ENCODE measurements at regions not wholly inside any gene's neighbourhood (a gene's known extent, or its start where the extent isn't known, plus 50 kb on each side); places are given as distances from the start of the nearest gene placed in this dataset.

DNA sequence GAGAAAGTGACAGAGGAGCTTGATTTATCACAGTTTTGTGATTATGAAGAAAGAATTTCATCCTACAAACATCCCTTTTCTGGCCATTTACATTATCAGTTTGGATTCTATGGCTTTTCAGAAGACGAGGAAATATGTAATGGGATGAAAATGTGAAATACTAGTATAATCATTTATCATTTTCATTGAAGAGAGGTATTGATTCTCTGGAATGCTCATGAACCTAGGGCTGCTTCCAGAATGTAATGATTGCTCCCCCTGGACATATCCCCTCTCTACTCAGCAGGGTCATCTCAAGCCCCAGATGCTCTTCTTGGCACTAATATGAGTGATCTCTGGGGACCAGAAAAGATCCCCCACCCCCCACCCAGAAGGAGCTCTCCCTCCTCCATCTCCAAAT, 106.7 kb upstream of the ZNF618 start:
- Histone ChIP-seq H3K4me3 (ENCODE audit: low read length) (no peak overlapping the region), H3K36me3 (ENCODE audit: control insufficient read depth, insufficient read depth, low read length) (no peaks in the 10 kb centered on the region), H3K27ac (ENCODE audit: low read length) (no peak overlapping the region), H3K27me3 (ENCODE audit: control insufficient read depth, insufficient read depth, low read length) (no peaks in the 10 kb centered on the region), H3K4me1 (ENCODE audit: control insufficient read depth, insufficient read depth, low read length) (no peaks in the 10 kb centered on the region), H3K9me3 (ENCODE audit: control insufficient read depth, insufficient read depth, low read length) (no peaks in the 10 kb centered on the region)
- DNase-seq (ENCODE audit: low read depth, low spot score) = no peak
- WGBS (ENCODE audit: insufficient coverage, insufficient read length) = no CpG with 5 or more reads among the region's 1 CpG

GRCh38 chr9:113770396-113770795, 105.7 kb upstream of the ZNF618 start:
- H3K9me3 ChIP-seq (ENCODE audit: control insufficient read depth, insufficient read depth, low read length) = no peaks in the 10 kb centered on the region
- H3K4me3 ChIP-seq (ENCODE audit: low read length) = no peak overlapping the region
- H3K27ac ChIP-seq (ENCODE audit: low read length) = no peak overlapping the region
- no CpG with 5 or more reads among the region's 5 CpGs for WGBS (ENCODE audit: insufficient coverage, insufficient read length)
- no peaks in the 10 kb centered on the region for H3K36me3 ChIP-seq (ENCODE audit: control insufficient read depth, insufficient read depth, low read length)
- no peaks in the 10 kb centered on the region for H3K4me1 ChIP-seq (ENCODE audit: control insufficient read depth, insufficient read depth, low read length)
- no peaks in the 10 kb centered on the region for H3K27me3 ChIP-seq (ENCODE audit: control insufficient read depth, insufficient read depth, low read length)
- DNase-seq (ENCODE audit: low read depth, low spot score) = no peak

DNA sequence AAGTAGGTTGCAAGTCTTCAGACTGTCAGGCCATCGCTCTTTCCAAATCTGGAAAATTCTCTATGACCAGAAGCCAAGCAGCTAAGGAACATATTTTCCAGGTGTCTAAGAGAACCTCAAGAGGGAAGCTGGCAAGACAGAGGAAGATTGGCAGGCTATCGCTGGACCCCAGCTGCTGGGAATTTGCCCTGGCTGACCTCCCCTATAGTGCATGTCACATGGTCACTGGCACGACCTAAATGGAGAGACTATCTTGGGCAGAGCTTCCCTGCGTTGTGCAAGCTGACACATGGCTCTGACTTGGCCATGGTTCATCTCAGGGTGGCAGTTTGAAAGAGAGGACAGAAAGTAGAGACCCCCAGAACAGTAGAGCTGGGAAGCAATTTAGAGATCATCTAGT, 104.9 kb upstream of the ZNF618 start:
- Histone ChIP-seq H3K4me3 (ENCODE audit: low read length) (no peak overlapping the region), H3K27me3 (ENCODE audit: control insufficient read depth, insufficient read depth, low read length) (no peaks in the 10 kb centered on the region), H3K9me3 (ENCODE audit: control insufficient read depth, insufficient read depth, low read length) (no peaks in the 10 kb centered on the region), H3K36me3 (ENCODE audit: control insufficient read depth, insufficient read depth, low read length) (no peaks in the 10 kb centered on the region), H3K27ac (ENCODE audit: low read length) (no peak overlapping the region), H3K4me1 (ENCODE audit: control insufficient read depth, insufficient read depth, low read length) (no peaks in the 10 kb centered on the region)
- DNase-seq (ENCODE audit: low read depth, low spot score) = no peak
- no CpG with 5 or more reads among the region's 4 CpGs for WGBS (ENCODE audit: insufficient coverage, insufficient read length)

- Histone ChIP-seq H3K9me3 (ENCODE audit: control insufficient read depth, insufficient read depth, low read length) (no peaks in the 10 kb centered on the region), H3K27ac (ENCODE audit: low read length) (no peak overlapping the region), H3K4me1 (ENCODE audit: control insufficient read depth, insufficient read depth, low read length) (no peaks in the 10 kb centered on the region), H3K27me3 (ENCODE audit: control insufficient read depth, insufficient read depth, low read length) (no peaks in the 10 kb centered on the region), H3K4me3 (ENCODE audit: low read length) (no peak overlapping the region), H3K36me3 (ENCODE audit: control insufficient read depth, insufficient read depth, low read length) (no peaks in the 10 kb centered on the region)
- no peak for DNase-seq (ENCODE audit: low read depth, low spot score)
- no CpG with 5 or more reads among the region's 6 CpGs for WGBS (ENCODE audit: insufficient coverage, insufficient read length)
These were observed 103.8 kb upstream of the ZNF618 start for GRCh38 chr9:113772121-113772810.

- no peaks in the 10 kb centered on the region for H3K27me3 ChIP-seq (ENCODE audit: control insufficient read depth, insufficient read depth, low read length)
- no peak overlapping the region for H3K27ac ChIP-seq (ENCODE audit: low read length)
- WGBS (ENCODE audit: insufficient coverage, insufficient read length) = no CpG with 5 or more reads among the region's 1 CpG
- no peak overlapping the region for H3K4me3 ChIP-seq (ENCODE audit: low read length)
- H3K36me3 ChIP-seq (ENCODE audit: control insufficient read depth, insufficient read depth, low read length) = no peaks in the 10 kb centered on the region
- no peaks in the 10 kb centered on the region for H3K9me3 ChIP-seq (ENCODE audit: control insufficient read depth, insufficient read depth, low read length)
- no peaks in the 10 kb centered on the region for H3K4me1 ChIP-seq (ENCODE audit: control insufficient read depth, insufficient read depth, low read length)
- no peak for DNase-seq (ENCODE audit: low read depth, low spot score)
These were observed 101.1 kb upstream of the ZNF618 start for GRCh38 chr9:113774963-113775362.

- Histone ChIP-seq H3K9me3 (ENCODE audit: control insufficient read depth, insufficient read depth, low read length) (no peaks in the 10 kb centered on the region), H3K4me3 (ENCODE audit: low read length) (no peak overlapping the region), H3K36me3 (ENCODE audit: control insufficient read depth, insufficient read depth, low read length) (no peaks in the 10 kb centered on the region), H3K4me1 (ENCODE audit: control insufficient read depth, insufficient read depth, low read length) (peaks cover 2% of the 10 kb centered on the region; the same call in 1 of the 2 replicates), H3K27me3 (ENCODE audit: control insufficient read depth, insufficient read depth, low read length) (no peaks in the 10 kb centered on the region), H3K27ac (ENCODE audit: low read length) (no peak overlapping the region)
- DNase-seq (ENCODE audit: low read depth, low spot score) = no peak
- WGBS (ENCODE audit: insufficient coverage, insufficient read length) = no CpG with 5 or more reads among the region's 3 CpGs
These were observed 100.4 kb upstream of the ZNF618 start for GRCh38 chr9:113775749-113776148.

- Histone ChIP-seq H3K27ac (ENCODE audit: low read length) (no peak overlapping the region), H3K9me3 (ENCODE audit: control insufficient read depth, insufficient read depth, low read length) (no peaks in the 10 kb centered on the region), H3K27me3 (ENCODE audit: control insufficient read depth, insufficient read depth, low read length) (no peaks in the 10 kb centered on the region), H3K4me1 (ENCODE audit: control insufficient read depth, insufficient read depth, low read length) (peaks cover 2% of the 10 kb centered on the region; the same call in 1 of the 2 replicates), H3K36me3 (ENCODE audit: control insufficient read depth, insufficient read depth, low read length) (no peaks in the 10 kb centered on the region), H3K4me3 (ENCODE audit: low read length) (no peak overlapping the region)
- no peak for DNase-seq (ENCODE audit: low read depth, low spot score)
- no CpG with 5 or more reads among the region's 3 CpGs for WGBS (ENCODE audit: insufficient coverage, insufficient read length)
These were observed 99.9 kb upstream of the ZNF618 start for GRCh38 chr9:113776194-113776593.

DNA sequence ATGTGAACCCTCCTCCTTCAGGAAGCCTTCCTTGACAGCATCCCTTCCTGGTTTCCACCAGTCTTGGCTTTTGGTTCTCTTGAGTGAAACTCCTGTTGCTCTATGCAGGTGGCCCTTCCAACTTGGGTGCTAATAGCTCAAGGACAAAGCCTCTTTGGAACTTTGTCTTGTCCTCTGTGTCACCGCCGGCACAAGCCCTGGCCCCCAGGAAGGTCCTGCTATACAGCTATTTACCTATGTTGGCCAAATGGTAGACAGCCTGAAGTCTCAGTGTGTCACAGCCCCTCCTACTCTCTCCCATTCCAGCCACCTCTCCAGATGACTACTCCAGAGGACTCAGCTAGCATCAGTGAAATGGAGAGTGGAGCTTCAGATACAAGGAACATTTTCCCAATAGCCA, 94.7 kb upstream of the ZNF618 start:
- Histone ChIP-seq H3K4me3 (ENCODE audit: low read length) (no peak overlapping the region), H3K27me3 (ENCODE audit: control insufficient read depth, insufficient read depth, low read length) (no peaks in the 10 kb centered on the region), H3K27ac (ENCODE audit: low read length) (no peak overlapping the region), H3K4me1 (ENCODE audit: control insufficient read depth, insufficient read depth, low read length) (peaks cover 2% of the 10 kb centered on the region; the same call in 1 of the 2 replicates), H3K9me3 (ENCODE audit: control insufficient read depth, insufficient read depth, low read length) (no peaks in the 10 kb centered on the region), H3K36me3 (ENCODE audit: control insufficient read depth, insufficient read depth, low read length) (no peaks in the 10 kb centered on the region)
- no peak for DNase-seq (ENCODE audit: low read depth, low spot score)
- no CpG with 5 or more reads among the region's 2 CpGs for WGBS (ENCODE audit: insufficient coverage, insufficient read length)

GRCh38 chr9:113781896-113782295, 94.2 kb upstream of the ZNF618 start:
- WGBS (ENCODE audit: insufficient coverage, insufficient read length) = no CpG with 5 or more reads among the region's 7 CpGs
- no peak for DNase-seq (ENCODE audit: low read depth, low spot score)
- Histone ChIP-seq H3K9me3 (ENCODE audit: control insufficient read depth, insufficient read depth, low read length) (no peaks in the 10 kb centered on the region), H3K27ac (ENCODE audit: low read length) (no peak overlapping the region), H3K4me3 (ENCODE audit: low read length) (no peak overlapping the region), H3K27me3 (ENCODE audit: control insufficient read depth, insufficient read depth, low read length) (no peaks in the 10 kb centered on the region), H3K4me1 (ENCODE audit: control insufficient read depth, insufficient read depth, low read length) (peaks cover 2% of the 10 kb centered on the region; the same call in 1 of the 2 replicates), H3K36me3 (ENCODE audit: control insufficient read depth, insufficient read depth, low read length) (no peaks in the 10 kb centered on the region)

DNA sequence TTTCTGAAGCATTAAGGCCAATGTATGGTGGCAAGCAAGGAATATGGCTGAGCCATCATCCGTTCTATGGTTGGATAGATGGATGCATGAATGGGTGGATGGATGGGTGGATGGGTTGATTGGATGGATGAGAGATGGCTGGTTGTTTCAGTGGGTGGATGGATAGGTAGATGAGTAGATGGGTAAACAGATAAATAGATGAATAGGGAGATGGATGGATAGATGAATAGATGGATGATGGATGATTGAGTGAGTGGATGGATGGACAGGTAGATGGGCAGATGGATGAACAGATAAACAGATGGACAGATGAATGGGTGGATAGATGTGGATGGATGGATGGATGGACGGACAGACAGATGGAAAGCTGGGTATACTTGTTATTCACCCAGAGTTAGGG, 92.6 kb upstream of the ZNF618 start:
- Histone ChIP-seq H3K27ac (ENCODE audit: low read length) (no peak overlapping the region), H3K9me3 (ENCODE audit: control insufficient read depth, insufficient read depth, low read length) (no peaks in the 10 kb centered on the region), H3K27me3 (ENCODE audit: control insufficient read depth, insufficient read depth, low read length) (no peaks in the 10 kb centered on the region), H3K36me3 (ENCODE audit: control insufficient read depth, insufficient read depth, low read length) (no peaks in the 10 kb centered on the region), H3K4me1 (ENCODE audit: control insufficient read depth, insufficient read depth, low read length) (peaks cover 2% of the 10 kb centered on the region; the same call in 1 of the 2 replicates), H3K4me3 (ENCODE audit: low read length) (no peak overlapping the region)
- no CpG with 5 or more reads among the region's 2 CpGs for WGBS (ENCODE audit: insufficient coverage, insufficient read length)
- no peak for DNase-seq (ENCODE audit: low read depth, low spot score)

GRCh38 chr9:113785334-113785733, 90.8 kb upstream of the ZNF618 start:
- no peaks in the 10 kb centered on the region for H3K9me3 ChIP-seq (ENCODE audit: control insufficient read depth, insufficient read depth, low read length)
- DNase-seq (ENCODE audit: low read depth, low spot score) = no peak
- H3K4me3 ChIP-seq (ENCODE audit: low read length) = no peak overlapping the region
- no peak overlapping the region for H3K27ac ChIP-seq (ENCODE audit: low read length)
- H3K27me3 ChIP-seq (ENCODE audit: control insufficient read depth, insufficient read depth, low read length) = no peaks in the 10 kb centered on the region
- no CpG with 5 or more reads among the region's 6 CpGs for WGBS (ENCODE audit: insufficient coverage, insufficient read length)
- no peaks in the 10 kb centered on the region for H3K36me3 ChIP-seq (ENCODE audit: control insufficient read depth, insufficient read depth, low read length)
- peaks cover 2% of the 10 kb centered on the region; the same call in 1 of the 2 replicates for H3K4me1 ChIP-seq (ENCODE audit: control insufficient read depth, insufficient read depth, low read length)
